Inflammatory macrophage (primary cell): ENCODE measurements at regions not wholly inside any gene's neighbourhood (a gene's known extent, or its start where the extent isn't known, plus 50 kb on each side); places are given as distances from the start of the nearest gene placed in this dataset.
A peak's percentile ranks its signal among the peaks of the same experiment; 100 is the strongest.
"Not testable (repeated sequence)": the region's sequence is repeated elsewhere in the genome, so short reads cannot be mapped to it uniquely, and the experiment has no call there.

ENCODE experiments used
- DNase-seq, 2 donors: peaks; one replicate each; pipeline ENCODE4 v3.0.0-alpha.2; 2020 to 2022

- DNase-seq: no peak
Measured at GRCh38 chr5:115469904-115470516, 74.6 kb downstream of the FEM1C start.

GRCh38 chr5:115467628-115468027, 76.9 kb downstream of the FEM1C start:
- peak; percentile 27 to 55 for DNase-seq

- no peak for DNase-seq
Measured at GRCh38 chr5:115465431-115465830, 79.1 kb downstream of the FEM1C start.

GRCh38 chr5:115463983-115464382, 80.6 kb downstream of the FEM1C start:
- no peak for DNase-seq

- peak in 1 of 2 donors; percentile 19 for DNase-seq
Measured at GRCh38 chr5:115461506-115462290, 82.9 kb downstream of the FEM1C start.

GRCh38 chr5:115461093-115461492, 83.5 kb downstream of the FEM1C start:
- no peak for DNase-seq

GRCh38 chr5:115460472-115460871, 84.1 kb downstream of the FEM1C start:
- DNase-seq: peak; percentile 87 to 88

- DNase-seq: no peak
Measured at GRCh38 chr5:115459855-115460341, 84.7 kb downstream of the FEM1C start.

- DNase-seq: peak; percentile 86
Measured at GRCh38 chr5:115458416-115458815, 86.2 kb downstream of the FEM1C start.

GRCh38 chr5:115458003-115458409, 86.6 kb downstream of the FEM1C start:
- DNase-seq: peak; percentile 20 to 30

- no peak for DNase-seq
Measured at GRCh38 chr5:115457571-115457970, 87.0 kb downstream of the FEM1C start.

GRCh38 chr5:115456539-115457040, 88.0 kb downstream of the FEM1C start:
- no peak for DNase-seq

- no peak for DNase-seq
Measured at GRCh38 chr5:115456056-115456455, 88.5 kb downstream of the FEM1C start.

GRCh38 chr5:115455301-115455707, 89.3 kb downstream of the FEM1C start:
- DNase-seq: peak; percentile 66 to 68

- no peak for DNase-seq
Measured at GRCh38 chr5:115453391-115454095, 91.0 kb downstream of the FEM1C start.

GRCh38 chr5:115452536-115453235, 91.9 kb downstream of the FEM1C start:
- no peak for DNase-seq

- no peak for DNase-seq
Measured at GRCh38 chr5:115452083-115452482, 92.5 kb downstream of the FEM1C start.

GRCh38 chr5:115450741-115451140, 93.8 kb downstream of the FEM1C start:
- peak; percentile 69 to 80 for DNase-seq

GRCh38 chr5:115448630-115449029, 95.9 kb downstream of the FEM1C start:
- DNase-seq: not testable (repeated sequence)

- no peak for DNase-seq
Measured at GRCh38 chr5:115440782-115441451, 103.7 kb downstream of the FEM1C start.

- DNase-seq: no peak
Measured at GRCh38 chr5:115439639-115440038, 104.9 kb downstream of the FEM1C start.

- DNase-seq: no peak
Measured at GRCh38 chr5:115439042-115439441, 105.5 kb downstream of the FEM1C start.
